Adrenal gland (tissue), 9 donors: ENCODE measurements at regions not wholly inside any gene's neighbourhood (a gene's known extent, or its start where the extent isn't known, plus 50 kb on each side); places are given as distances from the start of the nearest gene placed in this dataset.

ENCODE experiments used
- DNase-seq, 7 donors: peaks; one replicate each; pipeline ENCODE4 v3.0.0-alpha.2; 2019 to 2020
- H3K27ac ChIP-seq, 5 donors: fragments of 200-600 bp; sonication (generic) in 4 of 5; 1 replicate in 3 of 5; 2 replicates in 2 of 5; pipeline versions ENCODE4 v1.5.1 to v1.8.0; 2016 to 2020; ENCODE audit warnings: mild to moderate bottlenecking in 1 of 5
- H3K27me3 ChIP-seq: fragments of 200-600 bp; 2 replicates; pipeline ENCODE4 v1.8.0; 2021
- H3K36me3 ChIP-seq, 2 donors: fragments of 200-600 bp; replicated peaks in 1 of 2; 1 replicate in 1 of 2; 2 replicates in 1 of 2; pipeline versions ENCODE4 v1.5.1 to v1.8.0; 2018 to 2022
- H3K4me1 ChIP-seq, 2 donors: fragments of 200-600 bp; replicated peaks in 1 of 2; 1 replicate in 1 of 2; 2 replicates in 1 of 2; pipeline versions ENCODE4 v1.5.1 to v1.8.0; 2018 to 2021
- H3K4me3 ChIP-seq, 4 donors: fragments of 200-600 bp; sonication (generic) in 3 of 4; one replicate each; pipeline ENCODE4 v1.5.1; 2016 to 2018
- H3K9me3 ChIP-seq, 3 donors: fragments of 200-600 bp; sonication (generic) in 1 of 3; replicated peaks in 1 of 3; 1 replicate in 2 of 3; 2 replicates in 1 of 3; pipeline versions ENCODE4 v1.5.1 to v1.8.0; 2016 to 2021
- POLR2A ChIP-seq, 2 donors: fragments of 450-650 bp; IDR thresholded peaks; one replicate each; pipeline ENCODE4 v1.6.1; 2017; ENCODE audit warnings: antibody characterized with exemption in 2 of 2, mild to moderate bottlenecking in 2 of 2, moderate library complexity in 1 of 2
- WGBS, 4 donors: extraction: QIAGEN DNeasy Blood & Tissue Kit in 2 of 4; methylation state at CpG; one replicate each; pipeline versions ENCODE4 v1.1.5 to v1.1.7; 2013 to 2017; 5-methylcytosine and 5-hydroxymethylcytosine counted together
- intact Hi-C, 2 donors: fragments of 100-400 bp; cut with DNase I; formaldehyde crosslinking; loops; one replicate each; pipeline versions ENCODE4 v1.14.1 to v1.15.0; 2022 to 2023
- TF ChIP-seq, protein P1 (sequence below), 6 experiments: fragments of 450-650 bp in 4 of 6; fragments of 200-600 bp in 2 of 6; sonication (generic) in 1 of 6; IDR thresholded peaks; 1 replicate in 5 of 6; 2 replicates in 1 of 6; pipeline versions ENCODE4 v1.5.1 to v1.8.0; 2016 to 2021; ENCODE audit warnings: antibody characterized with exemption in 6 of 6, mild to moderate bottlenecking in 2 of 6, moderate library complexity in 1 of 6
- donor health status: healthy with polysubstance abuse.
- donor health status: Bipolar disorder and iron deficiency.
- donor health status: DM: yes; HTN: yes; CAD: no.
- donor health status: DM: no; HTN: no; CAD: no.
- donor health status: DM: no; HTN: no; CAD: no.

DNA sequence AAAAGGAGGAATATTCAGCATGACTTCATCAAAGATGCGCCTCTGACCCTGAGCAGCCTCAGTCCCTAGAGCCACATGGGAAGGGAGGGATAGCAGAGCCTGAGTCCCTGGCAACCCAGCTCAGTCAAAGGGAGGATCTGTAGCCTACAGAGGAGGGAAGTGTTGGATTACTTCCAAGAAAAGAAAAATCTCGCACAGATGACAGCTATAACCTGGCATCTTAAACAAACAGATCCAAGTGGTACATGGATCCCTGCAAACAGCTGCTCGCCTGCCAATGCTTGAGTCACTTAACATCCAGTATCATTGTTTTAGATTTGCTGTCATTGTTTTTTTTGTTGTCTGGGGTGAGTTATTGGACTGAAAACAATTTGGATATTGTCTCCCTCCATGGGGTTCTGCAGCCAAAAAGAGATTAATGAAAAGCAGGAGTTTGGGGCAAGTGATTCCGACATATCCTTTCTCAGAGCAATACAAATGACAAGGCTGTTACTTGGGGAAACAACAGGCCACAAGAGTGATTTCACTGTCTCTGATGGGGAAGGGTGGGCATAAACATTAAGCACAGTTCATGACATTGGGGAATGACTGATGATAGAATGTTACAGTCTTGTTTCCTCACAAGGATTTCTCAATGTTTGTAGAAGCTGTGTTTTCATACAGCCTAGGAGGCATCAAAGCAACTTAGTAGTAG lies 153.5 kb upstream of the KIF2A start:
- Histone ChIP-seq H3K36me3 (no peaks in the 10 kb centered on the region), H3K9me3 (no peaks in the 10 kb centered on the region), H3K27me3 (no peaks in the 10 kb centered on the region), H3K27ac (no peak overlapping the region), H3K4me1 (no peaks in the 10 kb centered on the region), H3K4me3 (no peak overlapping the region)
- no peak for DNase-seq
- intact Hi-C loops = no loop called here
- WGBS, 4 donors = 58 to 76% (median 62%) methylated on average over 3 to 4 of the region's 4 CpGs
- no peak for TF ChIP-seq POLR2A (IDR thresholded peaks at IDR 0.05)
- TF ChIP-seq, protein P1, sequence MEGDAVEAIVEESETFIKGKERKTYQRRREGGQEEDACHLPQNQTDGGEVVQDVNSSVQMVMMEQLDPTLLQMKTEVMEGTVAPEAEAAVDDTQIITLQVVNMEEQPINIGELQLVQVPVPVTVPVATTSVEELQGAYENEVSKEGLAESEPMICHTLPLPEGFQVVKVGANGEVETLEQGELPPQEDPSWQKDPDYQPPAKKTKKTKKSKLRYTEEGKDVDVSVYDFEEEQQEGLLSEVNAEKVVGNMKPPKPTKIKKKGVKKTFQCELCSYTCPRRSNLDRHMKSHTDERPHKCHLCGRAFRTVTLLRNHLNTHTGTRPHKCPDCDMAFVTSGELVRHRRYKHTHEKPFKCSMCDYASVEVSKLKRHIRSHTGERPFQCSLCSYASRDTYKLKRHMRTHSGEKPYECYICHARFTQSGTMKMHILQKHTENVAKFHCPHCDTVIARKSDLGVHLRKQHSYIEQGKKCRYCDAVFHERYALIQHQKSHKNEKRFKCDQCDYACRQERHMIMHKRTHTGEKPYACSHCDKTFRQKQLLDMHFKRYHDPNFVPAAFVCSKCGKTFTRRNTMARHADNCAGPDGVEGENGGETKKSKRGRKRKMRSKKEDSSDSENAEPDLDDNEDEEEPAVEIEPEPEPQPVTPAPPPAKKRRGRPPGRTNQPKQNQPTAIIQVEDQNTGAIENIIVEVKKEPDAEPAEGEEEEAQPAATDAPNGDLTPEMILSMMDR (IDR thresholded peaks at IDR 0.05) = no peak

DNA sequence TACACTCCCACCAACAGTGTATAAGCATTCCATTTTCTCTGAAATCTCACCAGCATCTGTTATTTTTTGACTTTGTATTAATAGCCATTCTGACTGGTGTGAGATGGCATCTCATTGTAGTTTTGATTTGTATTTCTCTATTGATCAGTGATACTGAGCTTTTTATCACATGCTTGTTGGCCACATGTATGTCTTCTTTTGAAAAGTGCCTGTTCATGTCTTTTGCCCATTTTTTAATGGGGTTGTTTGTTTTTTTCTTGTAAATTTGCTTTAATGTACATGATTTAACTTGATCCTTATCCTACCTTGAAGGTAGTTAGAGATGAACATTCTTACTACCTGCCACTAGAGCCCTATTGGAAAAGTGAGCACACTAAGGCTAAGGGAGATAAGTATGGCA lies 151.2 kb upstream of the KIF2A start:
- Histone ChIP-seq H3K27ac (no peak overlapping the region), H3K27me3 (no peaks in the 10 kb centered on the region), H3K4me3 (no peak overlapping the region), H3K9me3 (no peaks in the 10 kb centered on the region), H3K36me3 (no peaks in the 10 kb centered on the region), H3K4me1 (no peaks in the 10 kb centered on the region)
- TF ChIP-seq POLR2A (IDR thresholded peaks at IDR 0.05) = no peak
- TF ChIP-seq, protein P1 (IDR thresholded peaks at IDR 0.05) = no peak
- intact Hi-C loops = no loop called here
- no peak for DNase-seq

DNA sequence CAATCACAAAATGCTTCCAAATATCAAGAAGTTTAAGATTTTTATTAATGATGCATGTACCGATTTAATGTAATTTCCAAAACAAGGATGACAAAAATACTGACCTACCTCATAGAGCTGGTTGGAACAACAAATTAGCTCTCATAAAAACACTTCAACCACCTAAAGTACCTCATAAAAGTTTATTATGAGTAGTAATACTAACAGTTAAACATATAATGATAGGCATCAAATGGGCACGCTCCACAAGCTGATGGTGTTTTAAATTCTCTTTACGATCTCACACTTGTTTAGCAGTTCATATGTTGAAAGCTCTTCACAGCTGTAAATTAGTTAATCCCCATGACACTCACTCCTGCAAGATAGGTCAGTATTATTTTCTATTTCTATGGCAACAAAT lies 150.0 kb upstream of the KIF2A start:
- intact Hi-C loops = no loop called here
- TF ChIP-seq, protein P1 (IDR thresholded peaks at IDR 0.05) = no peak
- no peak for TF ChIP-seq POLR2A (IDR thresholded peaks at IDR 0.05)
- Histone ChIP-seq H3K27me3 (no peaks in the 10 kb centered on the region), H3K4me1 (no peaks in the 10 kb centered on the region), H3K36me3 (no peaks in the 10 kb centered on the region), H3K4me3 (no peak overlapping the region), H3K9me3 (no peaks in the 10 kb centered on the region), H3K27ac (no peak overlapping the region)
- 77 to 85% (median 80%) methylated on average over 3 of the region's 3 CpGs for WGBS, 4 donors
- no peak for DNase-seq

DNA sequence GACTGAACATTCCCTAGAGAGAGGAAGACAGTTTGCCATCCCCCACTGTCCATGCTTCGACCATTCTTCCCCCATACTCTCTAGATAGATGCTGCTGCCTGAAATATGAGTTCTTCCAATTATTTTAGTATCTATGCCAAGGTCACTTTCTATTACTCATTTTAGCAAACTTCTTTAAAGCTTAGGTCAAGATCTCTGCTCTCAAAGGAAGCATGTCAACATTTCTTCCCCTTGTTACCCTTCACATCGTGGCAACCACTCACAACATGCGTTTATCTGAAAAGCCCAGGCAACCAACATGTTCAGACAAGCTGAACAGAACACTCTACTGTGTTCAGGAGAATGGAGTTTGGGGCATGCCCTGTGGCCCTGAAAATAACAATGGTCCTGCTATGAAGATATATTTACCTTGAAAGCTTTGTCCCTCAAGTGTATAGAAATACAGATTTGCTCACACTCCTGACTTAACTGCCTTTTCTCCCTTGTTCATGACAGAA lies 138.4 kb upstream of the KIF2A start:
- Histone ChIP-seq H3K4me3 (no peak overlapping the region), H3K36me3 (no peaks in the 10 kb centered on the region), H3K27ac (no peak overlapping the region), H3K9me3 (no peaks in the 10 kb centered on the region), H3K27me3 (no peaks in the 10 kb centered on the region), H3K4me1 (no peaks in the 10 kb centered on the region)
- DNase-seq = no peak
- TF ChIP-seq POLR2A (IDR thresholded peaks at IDR 0.05) = no peak
- WGBS, 4 donors = 34 to 44% (median 34%) methylated on average over 3 of the region's 3 CpGs
- intact Hi-C loops = no loop called here
